Glutamatergic neuron (in vitro differentiated cells): ENCODE measurements at regions not wholly inside any gene's neighbourhood (a gene's known extent, or its start where the extent isn't known, plus 50 kb on each side); places are given as distances from the start of the nearest gene placed in this dataset.

Source experiments
- DNase-seq: peaks from one replicate; pipeline ENCODE4 v3.0.0; 2022
- H3K27ac Mint-ChIP-seq: one replicate; pipeline ENCODE4 v1.8.0; 2020; ENCODE audit warnings: mild to moderate bottlenecking, mixed read lengths, inconsistent platforms; ENCODE audit not compliant: unreplicated experiment
- H3K27me3 Mint-ChIP-seq: one replicate; pipeline ENCODE4 v1.8.0; 2020; ENCODE audit warnings: mild to moderate bottlenecking, moderate library complexity, mixed read lengths, inconsistent platforms; ENCODE audit not compliant: unreplicated experiment
- H3K36me3 Mint-ChIP-seq: one replicate; pipeline ENCODE4 v1.8.0; 2020; ENCODE audit warnings: mild to moderate bottlenecking, mixed read lengths, inconsistent platforms; ENCODE audit not compliant: unreplicated experiment
- H3K4me1 Mint-ChIP-seq: one replicate; pipeline ENCODE4 v1.8.0; 2020; ENCODE audit warnings: mild to moderate bottlenecking, low read depth, mixed read lengths, inconsistent platforms; ENCODE audit not compliant: unreplicated experiment
- H3K4me3 Mint-ChIP-seq: one replicate; pipeline ENCODE4 v1.8.0; 2020; ENCODE audit warnings: mild to moderate bottlenecking, mixed read lengths, inconsistent platforms; ENCODE audit not compliant: unreplicated experiment
- H3K9me3 Mint-ChIP-seq: one replicate; pipeline ENCODE4 v1.8.0; 2020; ENCODE audit warnings: mild to moderate bottlenecking, moderate library complexity, mixed read lengths, inconsistent platforms; ENCODE audit not compliant: unreplicated experiment
- CTCF ChIP-seq: fragments of 200-600 bp; sonication (generic); IDR thresholded peaks from one replicate; pipeline ENCODE4 v1.5.0; 2021; ENCODE audit not compliant: partially characterized antibody, unreplicated experiment

- H3K27me3 Mint-ChIP-seq, result no peaks in the 10 kb centered on the region
- TF ChIP-seq CTCF, result no peak
- no peak overlapping the region for H3K4me3 Mint-ChIP-seq
- peaks cover 4% of the 10 kb centered on the region for H3K4me1 Mint-ChIP-seq
- H3K27ac Mint-ChIP-seq, result no peak overlapping the region
- DNase-seq, result no peak
- H3K36me3 Mint-ChIP-seq, result peaks cover 5% of the 10 kb centered on the region
- peaks cover 2% of the 10 kb centered on the region for H3K9me3 Mint-ChIP-seq
Observed at GRCh38 chr2:236796236-236796635, 226.6 kb downstream of the ACKR3 start.

- TF ChIP-seq CTCF, result no peak
- Mint-ChIP-seq H3K36me3 (peaks cover 9% of the 10 kb centered on the region), H3K4me3 (no peak overlapping the region), H3K27me3 (no peaks in the 10 kb centered on the region), H3K4me1 (peaks cover 4% of the 10 kb centered on the region), H3K27ac (no peak overlapping the region), H3K9me3 (peaks cover 2% of the 10 kb centered on the region)
- no peak for DNase-seq
Observed at GRCh38 chr2:236797411-236797810, 227.8 kb downstream of the ACKR3 start.

GRCh38 chr2:236798491-236798890 lies 228.9 kb downstream of the ACKR3 start:
- Mint-ChIP-seq H3K4me3 (no peak overlapping the region), H3K36me3 (peaks cover 9% of the 10 kb centered on the region), H3K27me3 (no peaks in the 10 kb centered on the region), H3K27ac (no peak overlapping the region), H3K4me1 (peaks cover 6% of the 10 kb centered on the region), H3K9me3 (peaks cover 2% of the 10 kb centered on the region)
- no peak for TF ChIP-seq CTCF
- DNase-seq, result no peak

GRCh38 chr2:236799391-236800026 lies 229.9 kb downstream of the ACKR3 start:
- peaks cover 9% of the 10 kb centered on the region for H3K36me3 Mint-ChIP-seq
- H3K27me3 Mint-ChIP-seq, result no peaks in the 10 kb centered on the region
- no peak overlapping the region for H3K27ac Mint-ChIP-seq
- no peak overlapping the region for H3K4me3 Mint-ChIP-seq
- H3K9me3 Mint-ChIP-seq, result peaks cover 5% of the 10 kb centered on the region
- DNase-seq, result no peak
- H3K4me1 Mint-ChIP-seq, result peaks cover 3% of the 10 kb centered on the region
- TF ChIP-seq CTCF, result no peak

- H3K4me3 Mint-ChIP-seq, result no peak overlapping the region
- DNase-seq, result no peak
- H3K9me3 Mint-ChIP-seq, result peaks cover 6% of the 10 kb centered on the region
- H3K36me3 Mint-ChIP-seq, result peaks cover 17% of the 10 kb centered on the region
- peaks cover 2% of the 10 kb centered on the region for H3K4me1 Mint-ChIP-seq
- TF ChIP-seq CTCF, result no peak
- no peaks in the 10 kb centered on the region for H3K27me3 Mint-ChIP-seq
- no peak overlapping the region for H3K27ac Mint-ChIP-seq
Observed at GRCh38 chr2:236802862-236803261, 233.2 kb downstream of the ACKR3 start.
